Neuronal stem cell (in vitro differentiated cells): ENCODE measurements at regions not wholly inside any gene's neighbourhood (a gene's known extent, or its start where the extent isn't known, plus 50 kb on each side); places are given as distances from the start of the nearest gene placed in this dataset.
A peak's percentile ranks its signal among the peaks of the same experiment; 100 is the strongest.

Experiments used
- DNase-seq: peaks from one replicate; pipeline ENCODE4 v3.0.0-alpha.2; 2013; ENCODE audit warnings: low spot score
- H2AFZ ChIP-seq: one replicate; pipeline ENCODE4 v1.6.1; 2013; ENCODE audit warnings: mild to moderate bottlenecking, low read length, inconsistent platforms
- H2AK5ac ChIP-seq: 2 replicates; pipeline ENCODE4 v1.6.1; 2013; ENCODE audit warnings: low read depth, mild to moderate bottlenecking, inconsistent platforms, low read length, moderate library complexity, mixed read lengths
- H2BK120ac ChIP-seq: 2 replicates; pipeline ENCODE4 v1.6.1; 2013; ENCODE audit warnings: low read depth, mild to moderate bottlenecking, inconsistent platforms, low read length, moderate library complexity, mixed read lengths
- H2BK12ac ChIP-seq: one replicate; pipeline ENCODE4 v1.6.1; 2013; ENCODE audit warnings: low read length, inconsistent platforms
- H2BK15ac ChIP-seq: 2 replicates; pipeline ENCODE4 v1.6.1; 2013; ENCODE audit warnings: mild to moderate bottlenecking, low read length, inconsistent platforms, mixed read lengths
- H2BK5ac ChIP-seq: one replicate; pipeline ENCODE4 v1.6.1; 2013; ENCODE audit warnings: inconsistent platforms, mild to moderate bottlenecking, low read length, moderate library complexity
- H3K14ac ChIP-seq: one replicate; pipeline ENCODE4 v1.6.1; 2013; ENCODE audit warnings: low read length, inconsistent platforms
- H3K18ac ChIP-seq: 2 replicates; pipeline ENCODE4 v1.6.1; 2013; ENCODE audit warnings: low read length, inconsistent platforms
- H3K23ac ChIP-seq: 2 replicates; pipeline ENCODE4 v1.6.1; 2013; ENCODE audit warnings: low read depth, mild to moderate bottlenecking, mixed read lengths, low read length, inconsistent platforms; ENCODE audit not compliant: poor library complexity
- H3K27ac ChIP-seq: replicated peaks from 3 replicates; pipeline ENCODE4 v1.5.1; 2013; ENCODE audit warnings: low read length, inconsistent platforms
- H3K27me3 ChIP-seq, 3 experiments: 2 replicates each; pipeline ENCODE4 v1.6.1; 2013; ENCODE audit warnings: low read length in 3 of 3, mild to moderate bottlenecking in 2 of 3, inconsistent platforms in 1 of 3, low read depth in 1 of 3, mixed read lengths in 1 of 3, moderate library complexity in 1 of 3; ENCODE audit not compliant: control insufficient read depth in 3 of 3, insufficient read depth in 3 of 3
- H3K36me3 ChIP-seq, 2 donors: replicated peaks in 1 of 2; 2 replicates each; pipeline ENCODE4 v1.6.1; 2013; ENCODE audit warnings: low read length in 2 of 2; ENCODE audit not compliant: control insufficient read depth in 2 of 2, insufficient read depth in 2 of 2
- H3K4ac ChIP-seq: 2 replicates; pipeline ENCODE4 v1.6.1; 2013; ENCODE audit warnings: inconsistent platforms, mild to moderate bottlenecking, low read length, moderate library complexity
- H3K4me1 ChIP-seq, 2 donors: 1 replicate in 1 of 2; 2 replicates in 1 of 2; pipeline ENCODE4 v1.6.1; 2013; ENCODE audit warnings: low read length in 2 of 2, low read depth in 1 of 2; ENCODE audit not compliant: control insufficient read depth in 2 of 2, insufficient read depth in 1 of 2
- H3K4me2 ChIP-seq: one replicate; pipeline ENCODE4 v1.6.1; 2013; ENCODE audit warnings: mild to moderate bottlenecking, low read length, inconsistent platforms; ENCODE audit not compliant: insufficient read depth, poor library complexity, severe bottlenecking
- H3K4me3 ChIP-seq, 2 donors: 2 replicates each; pipeline ENCODE4 v1.5.1; 2013; ENCODE audit warnings: low read length in 2 of 2, mild to moderate bottlenecking in 2 of 2, inconsistent platforms in 1 of 2, moderate library complexity in 1 of 2
- H3K79me1 ChIP-seq: one replicate; pipeline ENCODE4 v1.6.1; 2013; ENCODE audit warnings: low read depth, mild to moderate bottlenecking, inconsistent platforms, low read length, moderate library complexity
- H3K9ac ChIP-seq: one replicate; pipeline ENCODE4 v1.6.1; 2013; ENCODE audit warnings: mild to moderate bottlenecking, low read depth, low read length, inconsistent platforms; ENCODE audit not compliant: poor library complexity
- H3K9me3 ChIP-seq, 2 donors: replicated peaks in 1 of 2; 2 replicates each; pipeline versions ENCODE3 to v1.6.1; 2013; ENCODE audit warnings: low read length in 2 of 2, mild to moderate bottlenecking in 2 of 2, inconsistent platforms in 1 of 2, low read depth in 1 of 2, mixed read lengths in 1 of 2, moderate library complexity in 1 of 2; ENCODE audit not compliant: control insufficient read depth in 2 of 2, insufficient read depth in 1 of 2
- H4K8ac ChIP-seq: one replicate; pipeline ENCODE4 v1.6.1; 2013; ENCODE audit warnings: low read depth, mild to moderate bottlenecking, inconsistent platforms, low read length, moderate library complexity
- H4K91ac ChIP-seq: one replicate; pipeline ENCODE4 v1.6.1; 2013; ENCODE audit warnings: low read length, low read depth, mild to moderate bottlenecking, inconsistent platforms; ENCODE audit not compliant: poor library complexity
- WGBS, 2 donors: extraction: QIAGEN DNeasy Blood & Tissue Kit; methylation state at CpG; one replicate each; pipeline ENCODE4 v1.1.7; 2013; ENCODE audit warnings: missing lambda C conversion rate in 2 of 2, mixed read lengths in 1 of 2; ENCODE audit not compliant: insufficient read length in 2 of 2, insufficient replicate concordance in 1 of 2; ENCODE audit errors: extremely low coverage in 2 of 2; 5-methylcytosine and 5-hydroxymethylcytosine counted together

- WGBS, 2 donors: no CpG with 5 or more reads among the region's 4 CpGs
- Histone ChIP-seq H3K27me3 (peaks cover 0 to 32% (median 0%) of the 10 kb centered on the region in 3 experiments), H2BK5ac (no peak overlapping the region), H2AFZ (no peak overlapping the region), H3K14ac (no peak overlapping the region), H4K8ac (no peak overlapping the region), H3K36me3 (no peaks in the 10 kb centered on the region), H3K4me3 (no peak overlapping the region), H2BK15ac (no peak overlapping the region), H3K4ac (no peak overlapping the region), H3K4me2 (no peak overlapping the region), H2BK12ac (no peak overlapping the region), H3K9ac (no peak overlapping the region), H2BK120ac (no peak overlapping the region), H3K4me1 (peaks cover 0 to 25% of the 10 kb centered on the region in 2 donors), H3K23ac (no peak overlapping the region), H3K79me1 (no peaks in the 10 kb centered on the region), H2AK5ac (no peak overlapping the region), H3K18ac (peak overlapping the region; percentile 7), H3K27ac (no peak overlapping the region), H4K91ac (no peak overlapping the region), H3K9me3 (no peaks in the 10 kb centered on the region)
- DNase-seq: no peak
Measured at GRCh38 chr15:27679203-27679602, 419.9 kb downstream of the OCA2 start.

- H2BK120ac ChIP-seq: no peak overlapping the region
- no peak overlapping the region for H3K27ac ChIP-seq
- no peak overlapping the region for H4K91ac ChIP-seq
- no peaks in the 10 kb centered on the region for H3K9me3 ChIP-seq
- H4K8ac ChIP-seq: no peak overlapping the region
- H2BK15ac ChIP-seq: no peak overlapping the region
- no peak overlapping the region for H3K4me3 ChIP-seq
- H2AK5ac ChIP-seq: peak overlapping the region; percentile 38
- H3K4me1 ChIP-seq: peaks cover 0 to 25% of the 10 kb centered on the region in 2 donors
- H3K4me2 ChIP-seq: no peak overlapping the region
- H3K4ac ChIP-seq: no peak overlapping the region
- H3K79me1 ChIP-seq: no peaks in the 10 kb centered on the region
- H3K27me3 ChIP-seq: peaks cover 0 to 32% (median 0%) of the 10 kb centered on the region in 3 experiments
- H3K9ac ChIP-seq: no peak overlapping the region
- no CpG with 5 or more reads among the region's 6 CpGs for WGBS, 2 donors
- no peak for DNase-seq
- H2BK12ac ChIP-seq: no peak overlapping the region
- H3K36me3 ChIP-seq: no peaks in the 10 kb centered on the region
- H3K23ac ChIP-seq: no peak overlapping the region
- H2AFZ ChIP-seq: no peak overlapping the region
- no peak overlapping the region for H3K14ac ChIP-seq
- H3K18ac ChIP-seq: peak overlapping the region; percentile 0
- H2BK5ac ChIP-seq: no peak overlapping the region
Measured at GRCh38 chr15:27677951-27678350, 421.2 kb downstream of the OCA2 start.

GRCh38 chr15:27676647-27677046 is 422.5 kb downstream of the OCA2 start:
- no peak overlapping the region for H3K23ac ChIP-seq
- H3K18ac ChIP-seq: peak overlapping the region; percentile 49
- H4K91ac ChIP-seq: no peak overlapping the region
- H3K9ac ChIP-seq: no peak overlapping the region
- H3K79me1 ChIP-seq: no peaks in the 10 kb centered on the region
- H3K27ac ChIP-seq: no peak overlapping the region
- H3K27me3 ChIP-seq: peaks cover 0 to 28% (median 0%) of the 10 kb centered on the region in 3 experiments
- H2BK12ac ChIP-seq: no peak overlapping the region
- peaks cover 0 to 3% of the 10 kb centered on the region in 2 donors for H3K9me3 ChIP-seq
- no peaks in the 10 kb centered on the region for H3K36me3 ChIP-seq
- H2AFZ ChIP-seq: no peak overlapping the region
- no peak overlapping the region for H2BK120ac ChIP-seq
- H4K8ac ChIP-seq: no peak overlapping the region
- peak overlapping the region; percentile 18 for H2BK15ac ChIP-seq
- H3K4me2 ChIP-seq: no peak overlapping the region
- H3K14ac ChIP-seq: no peak overlapping the region
- no peak overlapping the region for H2AK5ac ChIP-seq
- no CpG with 5 or more reads among the region's 9 CpGs for WGBS, 2 donors
- no peak for DNase-seq
- H2BK5ac ChIP-seq: no peak overlapping the region
- peaks cover 0 to 33% of the 10 kb centered on the region in 2 donors for H3K4me1 ChIP-seq
- peak overlapping the region in 1 of 2 donors; percentile 43 for H3K4me3 ChIP-seq
- H3K4ac ChIP-seq: no peak overlapping the region

- Histone ChIP-seq H3K27ac (no peak overlapping the region), H3K9me3 (peaks cover 0 to 3% of the 10 kb centered on the region in 2 donors), H3K18ac (no peak overlapping the region), H2BK120ac (no peak overlapping the region), H4K91ac (no peak overlapping the region), H2BK12ac (no peak overlapping the region), H4K8ac (no peak overlapping the region), H3K27me3 (peaks cover 0 to 27% (median 0%) of the 10 kb centered on the region in 3 experiments), H3K4me2 (no peak overlapping the region), H3K79me1 (no peaks in the 10 kb centered on the region), H3K23ac (no peak overlapping the region), H3K4me1 (peaks cover 0 to 33% of the 10 kb centered on the region in 2 donors), H2AK5ac (no peak overlapping the region), H2AFZ (no peak overlapping the region), H2BK5ac (no peak overlapping the region), H3K4me3 (no peak overlapping the region), H3K36me3 (no peaks in the 10 kb centered on the region), H3K9ac (no peak overlapping the region), H3K4ac (no peak overlapping the region), H3K14ac (no peak overlapping the region), H2BK15ac (no peak overlapping the region)
- no peak for DNase-seq
- no CpG with 5 or more reads among the region's 8 CpGs for WGBS, 2 donors
Measured at GRCh38 chr15:27675571-27675970, 423.5 kb downstream of the OCA2 start.
